Uterus (tissue), 3 donors: ENCODE measurements at regions not wholly inside any gene's neighbourhood (a gene's known extent, or its start where the extent isn't known, plus 50 kb on each side); places are given as distances from the start of the nearest gene placed in this dataset.

Experiments
- DNase-seq, 2 donors: peaks; one replicate each; pipeline ENCODE4 v3.0.0-alpha.2; 2019 to 2020
- H3K27ac ChIP-seq, 2 donors: fragments of 200-600 bp; sonication (generic); 1 replicate in 1 of 2; 2 replicates in 1 of 2; pipeline ENCODE4 v1.5.1; 2016 to 2018
- H3K27me3 ChIP-seq, 2 donors: fragments of 200-600 bp; sonication (generic); one replicate each; pipeline ENCODE4 v1.5.1; 2018 to 2019; ENCODE audit warnings: control low read depth in 1 of 2
- H3K36me3 ChIP-seq, 2 donors: fragments of 200-600 bp; sonication (generic); one replicate each; pipeline ENCODE4 v1.5.1; 2019; ENCODE audit warnings: control low read depth in 1 of 2
- H3K4me1 ChIP-seq, 2 donors: fragments of 200-600 bp; sonication (generic); one replicate each; pipeline ENCODE4 v1.5.1; 2018 to 2019; ENCODE audit warnings: control low read depth in 1 of 2
- H3K4me3 ChIP-seq, 2 donors: fragments of 200-600 bp; sonication (generic); 1 replicate in 1 of 2; 2 replicates in 1 of 2; pipeline ENCODE4 v1.5.1; 2018 to 2019; ENCODE audit warnings: mild to moderate bottlenecking in 1 of 2
- H3K9me3 ChIP-seq, 2 donors: fragments of 200-600 bp; sonication (generic); one replicate each; pipeline ENCODE4 v1.5.1; 2019; ENCODE audit warnings: control low read depth in 1 of 2
- POLR2A ChIP-seq, 2 donors: fragments of 450-650 bp; IDR thresholded peaks; one replicate each; pipeline ENCODE4 v1.6.1; 2016; ENCODE audit warnings: antibody characterized with exemption in 2 of 2, mild to moderate bottlenecking in 1 of 2, moderate library complexity in 1 of 2
- intact Hi-C: fragments of 100-400 bp; cut with DNase I; formaldehyde crosslinking; loops from one replicate; pipeline ENCODE4 v1.15.1; 2023; ENCODE audit warnings: low total_unique reads
- TF ChIP-seq, protein P1 (sequence below), 4 experiments: fragments of 200-600 bp in 2 of 4; fragments of 450-650 bp in 2 of 4; sonication (generic) in 2 of 4; IDR thresholded peaks; one replicate each; pipeline ENCODE4 v1.5.1; 2016 to 2019; ENCODE audit warnings: antibody characterized with exemption in 4 of 4, mild to moderate bottlenecking in 2 of 4, moderate library complexity in 1 of 4
- donor health status: DM: yes; HTN: yes; CAD: no.

DNA sequence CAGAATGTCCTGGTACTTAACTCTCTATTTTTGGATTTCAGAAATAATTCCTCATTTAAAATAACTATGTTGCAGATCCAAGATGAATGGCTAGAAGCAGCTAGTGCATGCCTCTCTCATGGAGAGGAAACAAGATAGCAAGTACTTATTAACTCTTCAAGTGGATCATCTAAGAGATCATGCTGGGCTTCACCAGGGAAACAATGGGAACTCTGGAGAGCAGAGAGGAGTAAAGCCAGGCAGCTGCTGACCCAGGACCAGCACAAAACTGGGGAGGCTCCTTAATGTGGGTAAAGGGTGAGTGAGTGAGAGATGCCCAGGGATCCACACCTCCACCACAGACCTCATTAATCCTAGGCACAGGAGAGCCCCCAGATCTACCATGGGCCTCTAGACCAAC lies 897.8 kb upstream of the ACO1 start:
- Histone ChIP-seq H3K9me3 (no peaks in the 10 kb centered on the region), H3K4me3 (no peak overlapping the region), H3K27ac (no peak overlapping the region), H3K36me3 (no peaks in the 10 kb centered on the region), H3K4me1 (no peaks in the 10 kb centered on the region), H3K27me3 (no peaks in the 10 kb centered on the region)
- intact Hi-C loops: no loop called here
- no peak for DNase-seq
- TF ChIP-seq, protein P1, sequence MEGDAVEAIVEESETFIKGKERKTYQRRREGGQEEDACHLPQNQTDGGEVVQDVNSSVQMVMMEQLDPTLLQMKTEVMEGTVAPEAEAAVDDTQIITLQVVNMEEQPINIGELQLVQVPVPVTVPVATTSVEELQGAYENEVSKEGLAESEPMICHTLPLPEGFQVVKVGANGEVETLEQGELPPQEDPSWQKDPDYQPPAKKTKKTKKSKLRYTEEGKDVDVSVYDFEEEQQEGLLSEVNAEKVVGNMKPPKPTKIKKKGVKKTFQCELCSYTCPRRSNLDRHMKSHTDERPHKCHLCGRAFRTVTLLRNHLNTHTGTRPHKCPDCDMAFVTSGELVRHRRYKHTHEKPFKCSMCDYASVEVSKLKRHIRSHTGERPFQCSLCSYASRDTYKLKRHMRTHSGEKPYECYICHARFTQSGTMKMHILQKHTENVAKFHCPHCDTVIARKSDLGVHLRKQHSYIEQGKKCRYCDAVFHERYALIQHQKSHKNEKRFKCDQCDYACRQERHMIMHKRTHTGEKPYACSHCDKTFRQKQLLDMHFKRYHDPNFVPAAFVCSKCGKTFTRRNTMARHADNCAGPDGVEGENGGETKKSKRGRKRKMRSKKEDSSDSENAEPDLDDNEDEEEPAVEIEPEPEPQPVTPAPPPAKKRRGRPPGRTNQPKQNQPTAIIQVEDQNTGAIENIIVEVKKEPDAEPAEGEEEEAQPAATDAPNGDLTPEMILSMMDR (IDR thresholded peaks at IDR 0.05): no peak
- TF ChIP-seq POLR2A (IDR thresholded peaks at IDR 0.05): no peak

DNA sequence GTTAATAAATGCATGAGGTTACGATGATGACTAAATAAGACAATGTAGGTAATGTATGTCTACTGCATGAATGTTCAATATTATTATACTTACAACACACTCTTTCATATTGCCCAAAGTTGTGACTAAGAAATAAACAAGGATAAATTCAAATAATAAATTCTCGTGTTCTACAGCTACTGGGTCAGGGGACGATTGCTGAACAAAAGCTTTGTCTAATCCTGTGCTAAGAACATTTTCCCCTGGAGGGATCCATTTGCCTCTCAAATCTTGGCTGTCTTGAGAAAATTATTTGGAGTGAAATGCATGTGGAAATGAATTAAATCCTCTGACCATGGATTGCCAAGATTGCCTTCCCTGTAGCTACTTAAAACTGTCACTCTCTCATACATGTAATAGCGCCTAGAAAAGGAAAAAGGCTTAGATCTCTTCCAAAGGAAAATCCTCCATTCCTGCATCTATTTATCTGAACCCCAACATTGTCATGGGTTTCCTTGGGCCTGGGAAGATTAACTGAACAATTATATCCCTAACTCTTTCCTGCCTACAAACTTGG lies 893.8 kb upstream of the ACO1 start:
- intact Hi-C loops: no loop called here
- Histone ChIP-seq H3K27ac (no peak overlapping the region), H3K4me1 (no peaks in the 10 kb centered on the region), H3K27me3 (no peaks in the 10 kb centered on the region), H3K9me3 (no peaks in the 10 kb centered on the region), H3K36me3 (no peaks in the 10 kb centered on the region), H3K4me3 (no peak overlapping the region)
- no peak for TF ChIP-seq POLR2A (IDR thresholded peaks at IDR 0.05)
- TF ChIP-seq, protein P1 (IDR thresholded peaks at IDR 0.05): no peak
- DNase-seq: no peak

DNA sequence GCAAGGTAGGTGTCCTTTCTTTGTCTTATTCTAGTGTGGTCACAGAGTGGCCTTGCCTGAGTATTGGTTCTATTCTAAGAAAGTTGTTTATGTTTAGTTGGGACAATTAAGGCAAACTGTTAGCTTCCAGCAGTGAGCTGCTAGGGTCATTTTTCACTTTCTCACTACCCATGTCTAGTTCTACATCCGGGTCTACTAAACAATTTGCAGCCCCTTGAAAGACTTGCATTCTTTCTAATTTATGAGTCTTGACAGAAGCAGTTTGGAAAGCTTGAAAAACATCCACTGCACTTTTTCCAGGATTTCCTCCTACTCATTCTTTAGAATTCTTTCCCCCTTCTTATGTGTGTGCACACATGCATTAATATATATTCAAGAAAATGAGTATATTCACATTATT lies 892.2 kb upstream of the ACO1 start:
- TF ChIP-seq POLR2A (IDR thresholded peaks at IDR 0.05): no peak
- TF ChIP-seq, protein P1 (IDR thresholded peaks at IDR 0.05): no peak
- intact Hi-C loops: no loop called here
- no peaks in the 10 kb centered on the region for H3K9me3 ChIP-seq
- no peak for DNase-seq
- H3K27me3 ChIP-seq: no peaks in the 10 kb centered on the region
- H3K27ac ChIP-seq: no peak overlapping the region
- no peaks in the 10 kb centered on the region for H3K36me3 ChIP-seq
- H3K4me3 ChIP-seq: no peak overlapping the region
- no peaks in the 10 kb centered on the region for H3K4me1 ChIP-seq

DNA sequence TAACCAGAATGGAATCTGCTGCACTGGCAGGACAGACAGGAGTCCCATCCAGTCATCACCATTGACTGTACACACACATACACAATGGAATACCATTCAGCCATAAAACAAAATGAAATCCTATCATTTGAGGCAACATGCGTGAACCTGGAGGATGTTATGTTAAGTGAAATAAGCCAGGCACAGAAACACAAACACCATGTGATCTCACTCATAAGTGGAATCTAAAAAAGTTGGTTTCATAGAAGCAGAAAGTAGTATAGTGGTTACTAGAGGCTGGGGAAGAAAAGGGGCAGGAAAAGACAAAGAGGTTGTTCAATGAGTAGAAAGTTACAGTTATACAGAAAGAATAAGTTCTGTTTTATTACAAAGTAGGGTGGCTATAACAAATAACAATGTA lies 884.0 kb upstream of the ACO1 start:
- TF ChIP-seq, protein P1 (IDR thresholded peaks at IDR 0.05): no peak
- TF ChIP-seq POLR2A (IDR thresholded peaks at IDR 0.05): no peak
- intact Hi-C loops: no loop called here
- Histone ChIP-seq H3K9me3 (no peaks in the 10 kb centered on the region), H3K36me3 (no peaks in the 10 kb centered on the region), H3K4me1 (no peaks in the 10 kb centered on the region), H3K27ac (no peak overlapping the region), H3K27me3 (no peaks in the 10 kb centered on the region), H3K4me3 (no peak overlapping the region)
- DNase-seq: no peak

DNA sequence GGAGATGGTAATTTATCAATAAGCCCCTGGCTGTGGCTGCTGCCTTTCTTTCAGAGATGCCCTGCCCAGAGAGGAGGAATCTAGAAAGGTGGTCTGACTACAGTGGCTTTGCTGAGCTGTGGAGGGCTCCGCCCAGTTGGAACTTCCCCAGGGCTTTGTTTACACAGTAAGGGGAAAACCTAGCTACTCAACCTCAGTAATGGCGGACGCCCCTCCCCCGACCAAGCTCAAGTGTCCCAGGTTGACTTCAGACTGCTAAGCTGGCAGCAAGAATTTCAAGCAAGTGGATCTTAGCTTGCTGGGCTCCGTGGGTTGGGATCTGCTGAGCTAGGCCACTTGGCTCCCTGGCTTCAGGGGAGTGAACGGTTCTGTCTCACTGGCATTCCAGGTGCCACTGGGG lies 865.4 kb upstream of the ACO1 start:
- DNase-seq: no peak
- intact Hi-C loops: no loop called here
- Histone ChIP-seq H3K4me1 (no peaks in the 10 kb centered on the region), H3K9me3 (no peaks in the 10 kb centered on the region), H3K36me3 (no peaks in the 10 kb centered on the region), H3K4me3 (no peak overlapping the region), H3K27ac (no peak overlapping the region), H3K27me3 (no peaks in the 10 kb centered on the region)
- TF ChIP-seq POLR2A (IDR thresholded peaks at IDR 0.05): no peak
- TF ChIP-seq, protein P1 (IDR thresholded peaks at IDR 0.05): no peak
